Esophagus squamous epithelium (tissue), 4 donors: ENCODE measurements at regions not wholly inside any gene's neighbourhood (a gene's known extent, or its start where the extent isn't known, plus 50 kb on each side); places are given as distances from the start of the nearest gene placed in this dataset.

ENCODE experiments used
- CTCF ChIP-seq, 6 experiments: fragments of 450-650 bp in 4 of 6; fragments of 200-600 bp in 2 of 6; sonication (generic) in 2 of 6; IDR thresholded peaks; one replicate each; pipeline ENCODE4 v1.5.1; 2016 to 2019; ENCODE audit warnings: antibody characterized with exemption in 6 of 6, mild to moderate bottlenecking in 4 of 6, moderate library complexity in 4 of 6
- POLR2A ChIP-seq, 4 donors: fragments of 450-650 bp; IDR thresholded peaks; one replicate each; pipeline ENCODE4 v1.6.1; 2017; ENCODE audit warnings: antibody characterized with exemption in 4 of 4, mild to moderate bottlenecking in 4 of 4, moderate library complexity in 3 of 4

DNA sequence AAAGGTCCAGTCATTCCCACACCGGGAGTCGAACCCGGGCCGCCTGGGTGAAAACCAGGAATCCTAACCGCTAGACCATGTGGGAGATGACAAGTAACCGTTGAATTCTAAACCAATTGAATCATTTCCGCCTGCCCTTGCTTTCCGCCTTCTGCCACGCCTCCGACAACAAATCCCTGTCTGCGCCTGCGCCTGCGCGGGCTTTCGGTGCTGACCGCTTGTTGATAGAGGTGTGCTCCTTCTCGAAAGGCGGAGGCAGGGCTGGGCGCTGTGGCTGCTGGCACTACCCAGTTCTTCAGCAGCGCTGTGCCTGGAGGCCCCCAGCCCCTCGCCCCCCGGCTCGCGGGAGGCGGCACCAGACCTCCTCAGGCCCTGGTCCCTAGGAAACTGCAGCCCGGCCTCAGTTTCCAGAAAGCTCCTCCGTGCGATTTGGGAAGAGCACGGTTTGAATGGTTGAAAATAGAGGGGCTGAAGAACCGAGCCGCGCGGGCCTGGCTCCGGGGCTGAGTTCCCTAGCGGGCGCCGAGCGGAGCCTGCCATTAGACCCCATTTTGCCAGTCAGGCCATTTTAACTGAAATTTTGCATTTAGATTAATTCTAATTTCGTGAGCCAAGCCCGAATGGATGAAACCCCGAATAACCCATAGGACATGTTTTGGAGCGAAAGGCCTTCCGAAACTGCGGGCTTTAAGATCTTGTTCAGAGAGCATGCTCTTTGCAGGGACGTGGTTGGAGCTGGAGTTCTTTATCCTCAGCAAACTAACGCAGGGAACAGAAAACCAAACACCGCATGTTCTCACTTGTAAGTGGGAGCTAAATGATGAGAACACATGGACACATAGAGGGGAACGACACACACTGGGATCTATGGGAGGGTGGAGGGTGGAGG, 219.3 kb upstream of the ATP10A start:
- TF ChIP-seq POLR2A (IDR thresholded peaks at IDR 0.05) (peak in 3 of 4 donors; percentile 80 to 89 (median 88)), CTCF (IDR thresholded peaks at IDR 0.05) (peak in 2 of 6 experiments; percentile 10)
